ENCODE measurements at regions not wholly inside any gene's neighbourhood (a gene's known extent, or its start where the extent isn't known, plus 50 kb on each side); places are given as distances from the start of the nearest gene placed in this dataset.

DNA sequence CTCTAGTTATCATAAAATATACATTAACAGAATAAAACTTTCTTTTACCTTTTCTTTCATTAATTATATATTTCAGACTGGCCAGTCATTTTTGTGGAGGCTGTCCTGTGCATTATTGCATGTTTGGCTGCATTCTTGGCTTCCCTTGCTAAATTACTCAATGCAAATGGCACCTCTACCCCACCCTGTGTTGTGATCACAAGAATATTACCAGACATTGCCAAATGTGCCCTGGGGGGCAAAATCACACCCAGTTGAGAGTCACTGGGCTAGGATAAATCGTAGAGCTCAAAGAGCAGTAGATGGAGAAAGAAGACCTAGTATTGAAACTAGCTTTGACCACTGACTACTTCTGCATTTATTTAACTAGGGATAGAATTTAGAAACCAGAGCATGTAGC lies 1257.8 kb upstream of the TENM4 start:
- TF ChIP-seq CTCF (IDR thresholded peaks at IDR 0.05) = no peak
- no peak for TF ChIP-seq EZH2phosphoT487 (IDR thresholded peaks at IDR 0.05)

Data from neural progenitor cell (in vitro differentiated cells).